Effector CD8-positive, alpha-beta T cell (primary cell): ENCODE measurements at regions not wholly inside any gene's neighbourhood (a gene's known extent, or its start where the extent isn't known, plus 50 kb on each side); places are given as distances from the start of the nearest gene placed in this dataset.

ENCODE experiments used
- DNase-seq: peaks from one replicate; lab custom pipeline; 2025; lab: John Stamatoyannopoulos, UW

- DNase-seq = no peak
These were observed 103.6 kb downstream of the ACKR3 start for GRCh38 chr2:236673126-236673822.

- DNase-seq = no peak
These were observed 104.2 kb downstream of the ACKR3 start for GRCh38 chr2:236673823-236674185.

GRCh38 chr2:236674238-236674637 lies 104.6 kb downstream of the ACKR3 start:
- DNase-seq = no peak

- no peak for DNase-seq
These were observed 105.0 kb downstream of the ACKR3 start for GRCh38 chr2:236674646-236675045.

GRCh38 chr2:236675051-236675450 lies 105.4 kb downstream of the ACKR3 start:
- no peak for DNase-seq

- no peak for DNase-seq
These were observed 105.9 kb downstream of the ACKR3 start for GRCh38 chr2:236675526-236675925.

- DNase-seq = no peak
These were observed 106.7 kb downstream of the ACKR3 start for GRCh38 chr2:236676136-236676873.

GRCh38 chr2:236677368-236677767 lies 107.7 kb downstream of the ACKR3 start:
- no peak for DNase-seq

GRCh38 chr2:236678307-236678975 lies 108.8 kb downstream of the ACKR3 start:
- no peak for DNase-seq

GRCh38 chr2:236679884-236680860 lies 110.5 kb downstream of the ACKR3 start:
- no peak for DNase-seq

GRCh38 chr2:236682651-236683422 lies 113.2 kb downstream of the ACKR3 start:
- no peak for DNase-seq

- no peak for DNase-seq
These were observed 115.1 kb downstream of the ACKR3 start for GRCh38 chr2:236684504-236685256.

GRCh38 chr2:236685361-236685760 lies 115.7 kb downstream of the ACKR3 start:
- no peak for DNase-seq

GRCh38 chr2:236685979-236686520 lies 116.4 kb downstream of the ACKR3 start:
- DNase-seq = no peak

- no peak for DNase-seq
These were observed 116.9 kb downstream of the ACKR3 start for GRCh38 chr2:236686561-236686960.

- DNase-seq = no peak
These were observed 117.8 kb downstream of the ACKR3 start for GRCh38 chr2:236687296-236687965.

GRCh38 chr2:236688157-236688556 lies 118.5 kb downstream of the ACKR3 start:
- no peak for DNase-seq

GRCh38 chr2:236688563-236689392 lies 119.2 kb downstream of the ACKR3 start:
- no peak for DNase-seq

- no peak for DNase-seq
These were observed 119.7 kb downstream of the ACKR3 start for GRCh38 chr2:236689393-236689700.
